ENCODE measurements at regions not wholly inside any gene's neighbourhood (a gene's known extent, or its start where the extent isn't known, plus 50 kb on each side); places are given as distances from the start of the nearest gene placed in this dataset.
"Not testable (repeated sequence)": the region's sequence is repeated elsewhere in the genome, so short reads cannot be mapped to it uniquely, and the experiment has no call there.

DNA sequence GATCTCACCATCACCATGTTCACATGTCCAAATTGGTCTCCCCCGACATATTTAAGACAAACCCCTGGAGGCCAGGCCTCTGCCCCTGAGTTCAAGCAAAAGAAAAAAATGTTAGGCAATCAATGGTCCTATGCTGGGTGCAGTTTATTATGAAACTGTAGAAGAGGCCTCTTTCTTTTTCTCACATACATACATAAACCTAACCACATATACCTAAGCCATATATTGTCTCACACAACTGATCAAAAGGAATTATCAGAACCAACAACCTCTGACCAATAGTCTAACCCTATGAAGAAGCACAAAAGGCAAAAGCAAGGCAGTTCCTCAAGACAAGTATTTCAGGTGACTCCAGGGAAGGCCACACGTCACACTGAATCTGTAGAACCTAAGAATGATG, 49.9 kb downstream of the ILRUN start:
- DNase-seq, result no peak

DNA sequence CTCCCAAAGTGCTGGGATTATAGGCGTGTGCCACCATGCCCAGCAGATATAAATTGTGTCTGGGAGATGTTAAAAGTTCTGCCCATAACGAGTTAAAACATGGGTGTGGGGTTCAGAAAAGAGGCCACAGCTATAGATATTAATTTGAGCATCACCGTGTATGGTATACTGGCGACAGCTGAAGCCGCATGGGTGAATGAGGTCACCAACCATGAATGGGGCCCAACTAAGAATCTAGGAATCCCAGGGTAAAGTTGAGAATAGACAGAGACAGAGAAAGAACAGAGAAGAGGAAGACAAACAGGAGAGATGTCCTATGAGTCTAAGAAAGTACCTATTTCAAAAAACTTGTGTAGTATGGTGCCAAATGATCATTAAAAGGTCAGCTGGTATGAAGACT, 50.9 kb downstream of the ILRUN start:
- no peak for DNase-seq

DNA sequence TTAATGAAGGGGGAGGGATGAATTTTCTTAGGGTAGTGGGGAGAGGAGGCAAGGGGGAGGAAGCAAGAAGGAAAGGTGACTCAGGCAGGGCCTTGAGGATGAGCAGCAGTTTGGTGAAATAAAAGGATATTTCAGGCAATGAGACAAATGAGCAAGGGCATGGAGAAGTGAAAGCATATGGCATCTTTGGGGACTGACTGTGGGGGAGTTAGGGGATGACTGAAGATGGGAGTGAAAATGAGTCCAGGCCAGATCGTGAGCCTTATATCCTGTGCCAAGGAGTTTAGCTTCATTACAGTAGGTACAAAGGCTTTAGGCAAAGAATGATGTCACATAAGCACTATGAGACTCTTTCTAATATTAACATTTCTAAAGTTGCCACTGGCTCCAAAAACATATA, 51.9 kb downstream of the ILRUN start:
- DNase-seq, result no peak

DNA sequence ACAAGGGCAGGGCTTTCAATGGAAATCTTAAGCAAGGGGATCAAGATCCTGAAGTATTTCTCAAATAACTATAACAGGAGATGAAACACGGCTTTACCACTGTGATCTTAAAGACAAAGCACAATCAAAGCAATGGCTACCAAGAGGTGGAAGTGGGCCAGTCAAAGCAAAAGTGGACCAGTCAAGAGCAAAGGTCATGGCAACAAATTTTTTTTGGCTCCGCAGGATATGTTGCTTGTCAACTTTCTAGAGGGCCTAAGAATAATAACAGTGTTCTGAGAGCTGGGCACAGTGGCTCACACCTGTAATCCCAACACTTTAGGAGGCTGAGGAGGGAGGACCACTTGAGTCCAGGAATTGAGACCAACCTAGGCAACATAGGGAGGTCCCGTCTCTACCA, 54.1 kb downstream of the ILRUN start:
- no peak for DNase-seq

DNA sequence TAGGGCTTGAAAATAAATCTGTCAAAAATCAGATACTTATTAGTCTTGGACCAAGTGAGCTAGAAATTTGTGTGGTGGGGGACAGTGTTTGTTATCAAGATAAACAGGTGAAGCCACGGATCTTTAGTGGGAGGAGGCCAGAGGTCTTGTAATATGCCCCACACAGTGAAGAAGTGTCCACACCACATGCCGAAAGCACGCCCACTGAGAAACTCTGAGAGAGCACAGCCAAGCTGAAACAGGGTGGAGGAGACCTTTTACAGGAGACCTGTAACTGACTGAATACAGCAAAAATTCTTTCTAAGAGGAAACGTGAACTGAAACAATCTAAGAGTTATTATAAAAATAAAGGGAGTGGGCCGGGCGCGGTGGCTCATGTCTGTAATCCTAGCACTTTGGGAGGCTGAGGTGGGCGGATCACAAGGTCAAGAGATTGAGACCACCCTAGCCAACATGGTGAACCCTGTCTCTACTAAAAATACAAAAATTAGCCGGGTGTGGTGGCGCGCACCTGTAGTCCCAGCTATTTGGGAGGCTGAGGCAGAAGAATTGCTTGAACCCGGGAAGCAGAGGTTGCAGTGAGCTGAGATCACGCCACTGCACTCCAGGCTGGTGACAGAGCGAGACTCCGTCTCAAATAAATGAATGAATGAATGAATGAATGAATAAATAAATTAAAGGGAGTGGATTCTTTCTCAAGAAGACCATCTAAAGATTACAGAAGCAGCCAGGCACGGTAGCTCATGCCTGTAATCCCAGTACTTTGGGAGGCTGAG, 56.3 kb downstream of the ILRUN start:
- not testable (repeated sequence) for DNase-seq

DNA sequence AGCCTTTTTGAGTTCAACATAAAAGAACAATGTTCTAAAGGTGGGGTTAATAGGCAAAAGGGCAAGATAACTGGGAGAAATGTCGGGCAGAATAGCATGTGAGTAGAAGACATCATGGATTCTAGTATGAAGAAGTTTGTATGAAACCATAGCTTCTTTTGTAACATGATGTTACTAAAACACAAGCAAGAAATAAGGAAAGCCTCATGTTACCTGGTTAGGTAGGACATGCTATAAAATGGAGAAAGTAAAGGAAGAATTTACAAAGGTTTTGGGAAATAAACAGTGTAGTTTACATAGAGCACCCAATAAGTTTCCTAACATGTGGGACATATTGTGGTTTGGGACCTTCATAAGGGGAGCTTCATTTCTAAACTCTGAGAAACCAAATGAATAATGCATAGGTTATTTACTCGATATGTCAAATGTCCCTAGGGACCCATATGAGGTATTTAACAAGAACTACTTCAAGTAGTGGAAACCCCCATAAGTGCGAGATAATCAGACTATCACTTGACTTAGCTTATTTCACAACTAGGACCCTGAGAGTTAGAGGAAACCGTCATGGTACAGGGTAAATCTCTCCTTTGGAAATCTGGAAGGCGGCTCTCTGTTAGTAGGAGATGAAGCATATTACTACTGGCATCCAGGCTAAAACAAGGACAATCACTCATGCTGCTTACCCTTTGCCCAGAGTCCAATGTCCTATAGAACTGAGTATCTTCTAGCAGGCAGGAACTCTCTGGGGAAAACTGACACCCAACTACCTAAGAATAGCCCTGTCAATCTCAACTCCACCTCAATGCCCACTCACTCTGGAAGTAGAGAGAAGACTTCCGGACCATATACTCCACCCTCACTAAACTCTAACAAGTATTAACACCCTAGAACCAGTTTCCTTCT, 57.5 kb downstream of the ILRUN start:
- DNase-seq, result no peak

DNA sequence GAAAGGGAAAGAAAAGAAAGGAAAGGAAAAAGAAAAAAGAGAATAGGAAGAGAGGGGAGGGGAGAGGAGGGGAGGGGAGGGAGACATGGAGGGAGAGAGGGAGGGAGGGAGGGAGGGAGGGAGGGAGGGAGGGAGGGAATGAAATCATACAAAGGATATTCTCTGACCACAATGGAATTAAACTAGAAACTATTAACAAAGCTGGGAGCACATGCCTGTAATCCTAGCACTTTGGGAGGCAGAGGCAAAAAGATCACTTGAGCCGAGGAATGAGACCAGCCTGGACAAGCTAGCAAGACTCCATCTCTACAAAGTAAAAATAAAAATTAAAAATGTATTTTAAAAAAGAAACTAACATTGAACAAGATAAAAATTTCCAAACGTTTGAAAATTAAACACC, 62.8 kb downstream of the ILRUN start:
- DNase-seq, result no peak

DNA sequence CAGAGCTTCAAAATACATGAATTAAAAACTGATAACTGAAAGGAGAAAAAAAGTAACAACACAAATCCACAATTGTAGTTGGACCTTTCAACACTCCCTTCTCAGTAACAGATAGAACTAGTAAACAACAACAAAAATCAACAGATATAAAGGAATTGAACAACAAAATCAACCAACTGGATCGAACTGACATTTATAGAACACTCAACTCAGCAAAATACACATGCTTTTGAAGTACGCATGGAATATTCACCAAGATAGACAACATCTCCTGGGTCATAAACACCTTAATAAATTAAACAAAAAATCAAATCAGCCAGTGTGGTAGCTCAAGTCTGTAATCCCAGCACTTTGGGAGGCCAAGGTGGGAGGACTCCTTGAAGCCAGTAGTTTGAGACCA, 63.3 kb downstream of the ILRUN start:
- DNase-seq, result no peak

DNA sequence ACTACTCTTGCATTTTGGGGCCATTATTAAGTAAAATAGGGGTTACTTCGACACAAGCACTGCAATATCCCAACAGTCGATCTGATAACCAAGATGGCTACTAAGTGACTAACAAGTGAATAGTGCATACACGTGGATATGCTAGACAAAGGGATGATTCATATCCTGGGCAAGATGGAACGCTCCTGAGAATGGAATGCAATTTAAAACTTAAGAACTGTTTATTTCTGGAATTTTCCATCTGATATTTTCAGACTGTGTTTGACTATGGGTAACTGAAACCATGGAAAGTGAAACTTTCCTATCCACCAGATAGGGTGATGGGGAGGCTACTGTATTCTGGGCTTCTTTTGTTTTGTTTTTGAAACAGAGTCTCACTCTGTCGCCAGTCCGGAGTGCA, 66.5 kb downstream of the ILRUN start:
- DNase-seq, result no peak

DNA sequence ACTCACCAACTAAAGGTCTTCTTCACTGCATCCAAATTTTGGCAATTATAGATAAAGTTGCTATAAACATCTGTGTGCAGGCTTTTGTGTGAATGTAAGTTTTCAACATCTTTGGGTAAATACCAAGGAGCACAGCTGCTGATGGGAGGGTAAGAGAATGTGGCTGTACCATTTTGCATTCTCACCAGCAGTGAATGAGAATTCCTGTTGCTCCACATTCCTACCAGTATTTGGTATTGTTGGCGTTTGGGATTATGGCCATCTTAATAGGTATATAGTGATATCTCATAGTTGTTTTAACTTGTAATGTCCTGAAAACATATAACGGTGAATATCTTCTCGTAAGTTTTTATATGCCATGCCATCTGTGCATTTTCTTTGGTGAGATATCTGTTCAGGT, 69.3 kb downstream of the ILRUN start:
- no peak for DNase-seq

DNA sequence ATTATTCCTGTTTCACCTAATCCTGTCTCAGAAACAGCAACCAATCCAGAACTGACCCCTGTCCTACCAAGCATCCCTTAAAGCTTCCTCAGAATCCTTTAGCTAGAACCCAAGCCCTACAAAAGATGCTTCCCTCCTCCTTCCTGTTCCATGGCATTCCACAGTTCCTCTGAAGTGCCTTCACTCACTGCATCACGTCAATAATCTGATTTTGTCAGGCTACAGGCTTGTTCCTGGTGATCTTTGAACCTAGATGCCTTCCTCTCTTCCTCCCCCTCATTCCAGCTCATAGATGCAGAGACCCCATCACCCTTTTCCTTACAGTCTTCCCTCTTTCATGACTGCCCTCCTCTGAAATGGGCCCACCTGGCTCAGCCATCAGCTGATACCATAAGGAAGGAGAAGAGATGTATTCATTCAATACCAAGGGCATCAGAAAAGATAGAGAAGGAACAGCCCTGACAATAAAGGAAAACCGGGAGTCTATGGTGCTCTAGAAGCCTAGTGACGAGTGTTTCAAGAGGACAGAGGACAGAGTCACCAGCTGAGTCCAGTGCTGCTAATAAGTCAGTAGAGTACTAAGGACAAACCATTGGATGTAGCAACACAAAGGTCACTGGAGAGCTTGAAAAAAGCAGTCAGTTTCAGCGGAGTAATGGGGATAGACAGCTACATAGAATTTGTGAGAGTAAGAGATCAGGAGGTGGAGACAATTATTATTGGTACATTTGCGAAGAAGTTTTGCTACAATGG, 62.5 kb upstream of the SPDEF start:
- no peak for DNase-seq

DNA sequence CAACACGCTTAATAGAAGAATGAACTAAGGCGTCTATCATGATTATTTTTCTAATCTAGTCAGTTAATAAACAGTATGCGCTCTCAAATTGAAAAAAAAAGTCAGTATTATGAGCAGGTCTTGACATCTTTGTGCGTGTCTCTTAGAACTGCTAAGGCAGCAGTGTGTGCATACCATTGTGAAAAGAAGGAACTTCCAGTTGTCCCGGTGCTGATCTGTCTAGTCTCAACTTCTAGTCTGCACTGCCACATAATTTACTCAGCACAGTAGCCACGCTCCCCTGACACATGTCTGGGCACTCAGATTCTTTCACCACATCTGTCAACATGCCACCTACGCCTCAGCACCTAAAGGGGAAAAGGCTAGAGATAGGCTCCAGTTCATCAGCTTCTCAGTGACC, 61.1 kb upstream of the SPDEF start:
- no peak for DNase-seq

DNA sequence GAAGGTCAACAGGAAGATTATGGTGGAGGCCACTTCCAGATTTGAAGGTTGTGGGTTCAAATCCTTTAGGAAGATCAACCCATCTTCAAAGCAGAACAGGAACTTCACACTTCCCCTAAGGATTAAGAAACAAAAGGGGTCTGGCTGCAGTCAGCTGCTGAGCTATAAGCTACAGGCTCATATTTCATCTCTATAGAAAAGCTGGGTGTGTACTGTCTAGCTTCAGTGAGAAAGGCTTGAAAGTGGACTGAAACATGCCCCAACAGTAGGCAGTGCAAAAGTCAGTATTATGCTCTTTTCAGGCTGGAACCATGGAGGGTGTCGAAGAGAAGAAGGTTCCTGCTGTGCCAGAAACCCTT, 60.1 kb upstream of the SPDEF start:
- peak; percentile 24 for DNase-seq

DNA sequence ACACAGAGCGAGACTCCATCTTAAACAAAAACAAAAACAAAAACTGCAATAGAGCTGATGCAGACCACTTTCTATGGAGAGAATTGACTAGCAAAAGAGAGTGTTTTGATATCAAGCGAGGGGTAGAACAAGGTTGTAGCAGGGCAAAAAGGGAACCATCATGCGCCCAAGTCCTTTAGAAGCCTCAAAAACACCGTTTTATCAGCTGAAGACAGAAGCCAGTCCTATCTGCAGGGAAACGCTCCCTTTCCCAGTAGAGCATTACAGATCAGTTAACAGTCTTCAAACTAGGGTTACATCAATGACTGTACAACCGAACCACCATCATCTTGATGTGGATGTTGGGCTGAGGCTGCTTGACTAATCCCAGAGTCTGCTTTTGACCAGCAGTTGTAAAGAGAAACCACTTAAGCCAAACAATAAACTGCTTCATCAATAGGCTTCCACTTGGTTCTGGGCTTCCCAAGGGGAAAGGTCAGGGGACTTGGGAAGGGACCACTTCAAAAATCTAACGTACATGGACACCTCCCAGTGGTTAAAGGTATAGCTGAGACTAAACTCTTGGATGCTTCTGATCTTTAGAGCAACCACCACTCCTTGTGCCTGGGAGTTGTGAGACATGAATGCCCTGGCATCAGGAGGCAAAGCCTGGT, 59.6 kb upstream of the SPDEF start:
- DNase-seq, result no peak

DNA sequence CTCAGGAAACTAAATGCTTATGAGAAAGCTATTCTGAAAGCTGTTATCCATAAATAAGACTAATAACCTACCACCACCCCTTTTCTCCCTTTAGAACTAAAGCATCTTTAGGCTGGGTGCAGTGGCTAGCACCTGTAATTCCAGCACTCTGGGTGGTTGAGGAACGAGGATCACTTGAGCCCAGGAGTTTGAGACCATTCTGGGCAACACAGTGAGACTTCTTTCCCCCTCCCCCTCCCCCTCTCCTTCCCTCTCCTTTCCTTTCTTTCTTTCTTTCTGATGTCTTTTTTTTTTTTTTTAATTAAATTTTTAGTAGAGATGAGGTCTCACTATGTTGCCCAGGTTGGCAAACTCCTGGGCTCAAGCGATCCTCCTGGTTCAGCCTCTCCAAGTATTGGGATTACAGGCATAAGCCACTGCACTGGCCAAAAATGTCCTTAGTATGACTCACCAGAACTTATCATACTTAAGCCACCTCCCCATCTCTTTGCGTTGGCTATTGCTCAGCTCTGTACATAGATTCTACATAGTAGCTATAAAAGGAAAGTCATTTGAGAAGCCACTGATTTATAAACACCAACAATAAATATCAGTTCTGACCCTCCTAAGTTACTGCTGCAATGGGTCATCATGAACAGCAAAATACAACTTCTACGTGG, 54.8 kb upstream of the SPDEF start:
- DNase-seq, result no peak

DNA sequence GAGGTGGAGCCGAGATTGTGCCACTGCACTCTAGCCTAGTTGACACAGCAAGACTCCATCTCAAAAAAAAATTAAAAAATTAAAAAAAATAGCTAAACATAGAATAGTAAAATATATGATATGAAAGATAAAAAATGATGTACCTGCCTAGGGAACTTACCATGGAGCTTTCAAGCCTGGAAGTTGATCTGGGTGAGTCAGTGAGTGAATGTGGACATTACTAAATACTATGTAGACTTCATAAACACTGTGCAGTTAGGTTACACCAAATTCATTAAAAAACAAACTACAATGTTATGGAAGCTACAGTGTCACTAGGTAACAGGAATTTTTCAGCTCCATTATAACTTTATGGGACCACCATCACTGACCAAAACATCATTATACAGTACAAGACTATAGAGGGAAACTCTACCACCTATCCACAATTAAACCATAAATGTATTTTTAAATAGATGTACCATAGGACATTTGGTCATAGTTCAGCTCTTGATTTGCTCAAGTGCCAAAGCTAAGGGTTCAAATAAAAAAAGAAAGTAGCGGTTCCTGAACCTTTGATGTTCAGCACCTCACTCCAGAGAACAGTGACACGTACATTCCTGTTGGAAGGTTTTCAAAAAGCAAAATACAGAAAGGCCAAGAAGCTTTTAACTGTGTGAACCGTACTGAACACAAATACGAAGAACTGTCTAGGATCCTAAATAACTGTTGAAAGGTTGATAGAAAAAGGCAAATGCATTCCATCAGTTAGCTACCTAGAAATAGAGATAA, 52.4 kb upstream of the SPDEF start:
- no peak for DNase-seq

DNA sequence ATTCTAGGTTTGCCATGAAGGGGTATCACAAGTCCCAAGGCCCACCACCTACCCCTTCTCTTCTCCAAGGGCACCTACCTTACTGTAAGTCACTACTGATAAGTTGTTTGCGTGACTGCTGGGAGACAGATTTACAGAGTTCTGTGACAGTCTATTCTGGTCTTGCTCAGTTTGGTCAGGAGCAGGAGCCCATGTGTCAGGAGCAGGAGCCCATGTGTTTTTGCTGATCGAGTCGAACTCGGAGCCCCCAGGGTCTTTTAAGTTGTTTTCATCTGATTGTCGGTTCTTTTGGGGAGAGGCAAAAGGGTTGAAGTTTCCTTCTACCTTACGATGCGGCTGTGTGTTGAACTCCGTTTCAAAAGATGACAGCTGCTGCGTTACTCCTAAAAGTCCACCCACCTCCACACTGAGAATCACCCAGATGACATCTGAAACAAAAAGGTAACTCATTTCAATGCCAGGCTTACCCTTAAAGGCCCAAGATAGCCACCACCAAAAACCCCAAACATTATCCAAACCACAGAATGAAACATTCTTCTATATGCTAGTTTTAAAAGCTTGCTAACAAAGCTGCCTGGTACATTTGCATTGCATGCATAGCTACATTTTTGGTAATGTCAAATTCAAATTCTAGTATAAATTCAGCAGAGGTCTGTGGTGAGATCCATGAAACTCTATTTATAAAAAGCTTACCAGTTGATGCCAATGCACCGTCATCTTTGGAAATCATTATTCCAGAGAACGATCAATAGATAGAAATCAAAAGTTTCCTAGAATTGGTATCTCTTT, 50.5 kb upstream of the SPDEF start:
- no peak for DNase-seq

All from NCI-H146 (cell line).